AG04450 (cell line): ENCODE measurements at regions not wholly inside any gene's neighbourhood (a gene's known extent, or its start where the extent isn't known, plus 50 kb on each side); places are given as distances from the start of the nearest gene placed in this dataset.
"Not testable (repeated sequence)": the region's sequence is repeated elsewhere in the genome, so short reads cannot be mapped to it uniquely, and the experiment has no call there.

ENCODE experiments used
- CTCF ChIA-PET: fragments of 300-600, 350-600 bp; formaldehyde crosslinking; extraction: SDS; loops from one replicate; lab custom pipeline; 2022; ENCODE audit warnings: antibody characterized with exemption, inconsistent platforms; lab: Charles Lee
- POLR2A ChIA-PET: fragments of 350-600 bp; formaldehyde crosslinking; extraction: SDS; loops from one replicate; lab custom pipeline; 2021; ENCODE audit warnings: antibody characterized with exemption, inconsistent platforms; lab: Yijun Ruan, JAX
- DNase-seq: peaks from one replicate; pipeline ENCODE4 v3.0.0-alpha.2; 2011; ENCODE audit warnings: low read depth, low spot score
- H3K27ac ChIP-seq: one replicate; pipeline ENCODE4 v1.5.1; 2012; ENCODE audit warnings: low read depth, low read length, control low read depth
- H3K27me3 ChIP-seq: one replicate; pipeline ENCODE4 v1.6.0; 2012; ENCODE audit warnings: low read length; ENCODE audit not compliant: control insufficient read depth, insufficient read depth
- H3K4me3 ChIP-seq: 2 replicates; pipeline ENCODE4 v1.5.1; 2011; ENCODE audit warnings: mild to moderate bottlenecking, low read depth, low read length, control low read depth
- H3K9me3 ChIP-seq: 2 replicates; pipeline ENCODE4 v1.5.1; 2012; ENCODE audit warnings: low read length; ENCODE audit not compliant: control insufficient read depth, insufficient read depth
- TF ChIP-seq, protein P1 (sequence below): IDR thresholded peaks from 2 replicates; pipeline ENCODE4 v1.5.1; 2011; ENCODE audit warnings: low read depth, low read length, control low read depth, inconsistent platforms

DNA sequence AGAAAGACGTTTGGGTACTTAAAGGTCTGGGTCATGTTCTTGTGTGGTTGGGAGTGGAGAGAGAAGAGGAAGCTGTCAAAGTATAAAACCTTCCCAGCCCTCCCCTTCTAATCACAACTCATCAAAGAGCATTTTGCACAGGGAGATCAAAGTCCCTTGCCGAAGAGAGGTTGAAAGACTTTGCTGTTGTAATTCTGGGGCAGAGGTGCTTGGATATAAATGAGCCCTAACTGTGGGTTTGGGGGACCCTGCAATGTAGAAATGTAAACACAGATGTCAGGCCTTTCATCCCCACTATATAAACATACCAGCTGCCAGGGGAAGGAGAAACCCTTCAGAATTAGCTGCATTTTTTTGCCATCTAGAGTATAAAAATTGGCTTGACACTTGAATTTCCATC lies 182.1 kb downstream of the ETAA1 start:
- ChIA-PET POLR2A (no interaction called here), CTCF (no interaction called here)
- TF ChIP-seq, protein P1, sequence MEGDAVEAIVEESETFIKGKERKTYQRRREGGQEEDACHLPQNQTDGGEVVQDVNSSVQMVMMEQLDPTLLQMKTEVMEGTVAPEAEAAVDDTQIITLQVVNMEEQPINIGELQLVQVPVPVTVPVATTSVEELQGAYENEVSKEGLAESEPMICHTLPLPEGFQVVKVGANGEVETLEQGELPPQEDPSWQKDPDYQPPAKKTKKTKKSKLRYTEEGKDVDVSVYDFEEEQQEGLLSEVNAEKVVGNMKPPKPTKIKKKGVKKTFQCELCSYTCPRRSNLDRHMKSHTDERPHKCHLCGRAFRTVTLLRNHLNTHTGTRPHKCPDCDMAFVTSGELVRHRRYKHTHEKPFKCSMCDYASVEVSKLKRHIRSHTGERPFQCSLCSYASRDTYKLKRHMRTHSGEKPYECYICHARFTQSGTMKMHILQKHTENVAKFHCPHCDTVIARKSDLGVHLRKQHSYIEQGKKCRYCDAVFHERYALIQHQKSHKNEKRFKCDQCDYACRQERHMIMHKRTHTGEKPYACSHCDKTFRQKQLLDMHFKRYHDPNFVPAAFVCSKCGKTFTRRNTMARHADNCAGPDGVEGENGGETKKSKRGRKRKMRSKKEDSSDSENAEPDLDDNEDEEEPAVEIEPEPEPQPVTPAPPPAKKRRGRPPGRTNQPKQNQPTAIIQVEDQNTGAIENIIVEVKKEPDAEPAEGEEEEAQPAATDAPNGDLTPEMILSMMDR: no peak
- Histone ChIP-seq H3K27me3 (no peaks in the 10 kb centered on the region), H3K27ac (no peak overlapping the region), H3K9me3 (peaks cover 9% of the 10 kb centered on the region), H3K4me3 (no peak overlapping the region)
- no peak for DNase-seq

DNA sequence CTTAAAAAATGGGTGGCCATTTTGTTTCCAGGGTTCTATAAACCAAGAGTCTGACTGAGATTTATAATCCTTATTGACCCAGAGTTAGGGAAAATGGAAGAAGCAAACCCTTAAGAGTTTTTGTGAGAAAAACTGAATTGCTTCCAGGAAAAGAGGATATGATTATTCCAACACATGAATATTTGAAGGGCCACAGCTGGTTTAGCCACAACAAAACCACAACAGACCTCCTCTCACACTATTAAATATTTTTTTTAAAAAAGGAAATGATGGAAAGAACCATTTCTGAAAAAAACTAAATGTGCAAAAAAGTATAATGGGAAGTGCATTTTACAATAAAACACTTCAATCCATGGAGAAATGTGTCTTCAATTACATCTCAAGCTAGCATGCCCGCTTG lies 182.7 kb downstream of the ETAA1 start:
- TF ChIP-seq, protein P1: no peak
- CTCF ChIA-PET: no interaction called here
- POLR2A ChIA-PET: no interaction called here
- Histone ChIP-seq H3K27ac (no peak overlapping the region), H3K27me3 (no peaks in the 10 kb centered on the region), H3K4me3 (no peak overlapping the region), H3K9me3 (peaks cover 9% of the 10 kb centered on the region)
- DNase-seq: no peak

DNA sequence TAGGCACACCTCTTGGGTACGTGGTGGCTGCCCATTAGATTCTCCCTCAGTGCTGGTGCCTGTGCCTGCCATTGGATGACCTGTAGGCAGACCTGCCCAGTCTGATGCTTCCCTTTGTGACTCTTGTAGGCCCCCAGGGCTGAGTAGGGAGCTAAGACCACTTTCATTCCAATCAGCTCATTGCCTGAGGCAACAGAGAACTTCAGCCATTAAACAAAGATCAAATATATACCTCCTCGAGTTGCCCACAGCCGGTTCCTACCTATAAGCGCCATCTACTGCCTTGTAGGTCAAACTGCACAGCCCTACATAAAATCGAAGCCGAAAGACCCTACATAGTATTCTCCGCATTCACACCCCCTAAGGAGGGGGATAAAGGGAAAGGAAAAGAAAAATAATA lies 184.6 kb downstream of the ETAA1 start:
- H3K27me3 ChIP-seq: no peaks in the 10 kb centered on the region
- ChIA-PET POLR2A (no interaction called here), CTCF (no interaction called here)
- peaks cover 12% of the 10 kb centered on the region for H3K9me3 ChIP-seq
- no peak for DNase-seq
- no peak overlapping the region for H3K27ac ChIP-seq
- no peak overlapping the region for H3K4me3 ChIP-seq
- TF ChIP-seq, protein P1: no peak

DNA sequence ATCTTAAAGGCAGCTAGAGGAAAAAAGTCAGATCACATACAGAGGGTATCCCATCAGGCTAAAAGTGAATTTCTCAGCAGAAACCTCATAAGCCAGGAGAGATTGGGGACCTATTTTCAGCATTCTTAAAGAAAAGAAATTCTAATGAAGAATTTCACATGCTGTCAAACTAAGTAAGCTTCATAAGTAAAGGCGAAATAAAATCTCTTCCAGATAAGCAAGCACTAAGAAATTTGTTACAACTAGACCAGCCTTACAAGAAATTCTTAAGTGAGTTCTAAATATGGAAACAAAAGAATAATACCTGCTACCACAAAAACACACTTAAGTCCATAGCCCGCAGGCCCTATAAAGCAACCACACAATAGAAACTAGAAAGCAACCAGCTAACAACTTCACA lies 186.1 kb downstream of the ETAA1 start:
- Histone ChIP-seq H3K27me3 (no peaks in the 10 kb centered on the region), H3K27ac (no peak overlapping the region), H3K9me3 (peaks cover 12% of the 10 kb centered on the region), H3K4me3 (no peak overlapping the region)
- no peak for DNase-seq
- TF ChIP-seq, protein P1: no peak
- POLR2A ChIA-PET: no interaction called here
- CTCF ChIA-PET: interaction anchor here (0.7 kb wide), 1 partner anchor 123 kb away, joined by 5 read pairs; no protein-coding TSS in a partner anchor

DNA sequence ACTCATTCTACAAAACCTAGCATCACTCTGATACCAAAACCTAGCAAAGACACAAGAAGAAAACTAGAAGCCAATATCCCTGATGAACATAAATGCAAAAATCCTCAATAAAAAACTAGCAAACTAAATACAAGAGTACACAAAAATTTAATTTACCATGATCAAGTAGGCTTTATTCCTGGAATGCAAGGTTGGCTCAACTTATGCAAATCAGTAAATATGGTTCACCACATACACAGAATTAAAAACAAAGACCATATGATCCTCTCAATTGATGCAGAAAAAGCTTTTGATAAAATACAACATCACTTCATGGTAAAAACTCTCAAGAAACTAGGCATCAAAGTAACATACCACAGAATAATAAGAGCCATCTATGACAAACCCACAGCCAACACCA lies 188.3 kb downstream of the ETAA1 start:
- peaks cover 12% of the 10 kb centered on the region for H3K9me3 ChIP-seq
- POLR2A ChIA-PET: no interaction called here
- H3K27ac ChIP-seq: no peak overlapping the region
- H3K4me3 ChIP-seq: no peak overlapping the region
- no peaks in the 10 kb centered on the region for H3K27me3 ChIP-seq
- DNase-seq: no peak
- CTCF ChIA-PET: interaction anchor here (1.2 kb wide), 1 partner anchor 65 kb away, joined by 4 read pairs; no protein-coding TSS in a partner anchor
- TF ChIP-seq, protein P1: no peak

DNA sequence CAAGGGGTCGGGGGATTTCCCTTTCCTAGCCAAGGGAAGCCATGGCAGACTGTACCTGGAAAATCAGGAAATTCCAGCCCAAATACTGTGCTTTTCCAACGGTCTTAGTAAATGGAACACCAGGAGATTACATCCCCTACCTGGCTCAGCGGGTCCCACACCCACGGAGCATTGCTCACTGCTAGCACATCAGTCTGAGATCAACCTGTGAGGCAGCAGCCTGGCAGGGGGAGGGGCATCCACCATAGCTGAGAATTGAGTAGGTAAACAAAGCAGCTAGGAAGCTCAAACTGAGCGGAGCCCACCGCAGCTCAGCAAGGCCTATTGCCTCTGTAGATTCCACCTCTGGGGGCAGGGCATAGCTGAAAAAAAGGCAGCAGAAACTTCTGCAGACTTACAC lies 192.0 kb downstream of the ETAA1 start:
- H3K27ac ChIP-seq, H3K27me3 ChIP-seq, H3K4me3 ChIP-seq, H3K9me3 ChIP-seq, POLR2A ChIA-PET, CTCF ChIA-PET, DNase-seq: not testable (repeated sequence)

DNA sequence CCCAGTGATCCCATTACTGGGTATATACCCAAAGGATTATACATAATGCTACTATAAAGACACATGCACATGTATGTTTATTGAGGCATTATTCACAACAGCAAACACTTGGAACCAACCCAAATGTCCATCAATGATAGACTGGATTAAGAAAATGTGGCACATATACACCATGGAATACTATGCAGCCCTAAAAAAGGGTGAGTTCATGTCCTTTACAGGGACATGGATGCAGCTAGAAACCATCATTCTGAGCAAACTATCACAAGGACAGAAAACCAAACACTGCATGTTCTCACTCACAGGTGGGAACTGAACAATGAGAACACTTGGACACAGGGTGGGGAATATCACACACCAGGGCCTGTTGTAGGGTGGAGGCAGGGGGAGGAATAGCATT lies 197.4 kb downstream of the ETAA1 start:
- H3K27me3 ChIP-seq, H3K4me3 ChIP-seq, DNase-seq, CTCF ChIA-PET, POLR2A ChIA-PET, H3K27ac ChIP-seq, H3K9me3 ChIP-seq: not testable (repeated sequence)
